GM18951 (cell line): ENCODE measurements at regions not wholly inside any gene's neighbourhood (a gene's known extent, or its start where the extent isn't known, plus 50 kb on each side); places are given as distances from the start of the nearest gene placed in this dataset.

Experiments used
- POLR2A ChIP-seq: IDR thresholded peaks from 4 replicates; pipeline ENCODE4 v1.6.1; 2011; ENCODE audit warnings: mild to moderate bottlenecking; ENCODE audit not compliant: insufficient read length, insufficient read depth; ENCODE audit errors: extremely low read depth
- in situ Hi-C: fragments of 300-500 bp; cut with MboI; formaldehyde crosslinking; loops from one replicate; pipeline ENCODE4 v1.12.0; 2022; ENCODE audit warnings: low sequenced_read_pairs, mixed read lengths, inconsistent platforms; ENCODE audit not compliant: unreplicated experiment

DNA sequence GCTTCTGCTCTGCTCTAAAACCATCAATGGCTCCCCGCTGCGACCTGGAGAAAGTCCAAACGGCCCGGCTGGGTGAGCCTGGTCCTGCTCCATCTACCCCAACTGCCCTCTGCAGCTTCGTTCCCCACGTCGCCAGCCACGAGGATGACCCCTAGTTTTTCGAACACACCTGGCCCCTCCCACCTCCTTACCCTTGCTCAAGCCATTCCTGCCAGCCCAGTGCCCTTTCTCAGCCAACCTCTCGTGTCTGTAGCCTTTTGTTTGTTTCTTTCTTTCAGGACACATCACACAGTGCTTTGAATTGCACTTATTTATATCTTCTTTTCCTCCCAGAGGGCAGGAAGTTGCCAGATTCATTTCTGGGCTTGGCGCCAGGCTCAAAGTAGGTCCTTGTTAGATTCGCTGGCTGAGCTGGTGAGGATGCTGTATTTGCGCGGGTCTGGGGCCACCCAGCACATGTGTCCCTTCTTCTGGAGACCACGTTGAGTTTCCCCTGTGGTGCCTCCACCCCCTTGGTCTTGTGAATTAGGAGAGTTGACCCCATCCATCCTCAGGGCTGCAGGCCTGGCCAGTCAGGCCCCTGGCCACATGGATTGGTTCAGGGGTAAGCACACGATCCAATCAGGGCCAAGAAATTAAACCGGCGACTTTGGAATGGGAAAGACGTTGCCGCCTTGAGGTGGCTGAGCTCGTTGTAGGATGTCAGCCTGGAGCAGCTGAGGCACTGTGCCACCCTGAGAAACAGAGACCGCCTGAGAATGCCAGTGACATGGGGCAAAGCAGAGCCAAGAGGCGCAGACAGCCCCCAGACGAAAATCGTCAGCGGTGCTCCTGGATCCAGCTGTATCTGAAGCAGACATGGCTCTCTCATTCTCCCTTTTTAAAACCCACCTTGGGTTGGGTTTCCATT, 156.0 kb downstream of the CEBPB start:
- no peak for TF ChIP-seq POLR2A
- in situ Hi-C loops, result no loop called here

DNA sequence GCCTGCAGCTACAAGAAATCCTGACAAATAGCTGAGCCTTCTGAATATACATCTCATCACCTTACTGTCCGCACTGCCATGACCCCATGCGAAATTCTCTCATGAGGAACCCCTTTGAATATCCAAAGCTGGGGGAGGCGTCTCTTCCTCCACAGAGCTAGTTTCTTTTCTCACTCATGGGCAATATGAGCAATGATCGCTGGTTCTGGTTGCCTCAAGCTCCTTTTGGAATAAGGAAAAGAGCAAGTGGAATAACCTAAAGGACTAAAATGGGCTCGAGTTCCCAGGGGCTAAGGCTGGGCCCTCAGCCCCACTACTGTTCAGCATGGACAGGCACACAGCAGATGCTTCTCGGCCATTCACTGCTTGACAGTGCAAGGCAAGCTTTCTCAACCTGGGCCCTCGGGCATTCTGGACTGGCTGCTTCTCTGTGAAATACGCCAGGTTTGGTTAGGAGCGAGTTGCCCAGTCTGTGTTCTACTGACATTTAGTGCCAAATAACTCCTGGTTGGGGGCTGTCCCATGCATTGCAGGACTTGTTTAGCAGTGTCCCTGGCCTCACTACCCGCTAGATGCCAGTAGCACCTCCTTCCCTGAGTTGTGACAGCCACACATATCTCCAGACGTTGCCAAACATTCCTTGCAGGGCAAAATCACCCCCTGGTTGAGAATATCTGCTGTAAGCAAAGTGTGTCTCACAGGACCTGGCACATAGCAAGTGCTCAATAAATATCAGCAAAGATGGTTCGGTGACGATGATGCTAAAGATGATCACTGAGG, 156.8 kb downstream of the CEBPB start:
- TF ChIP-seq POLR2A, result no peak
- in situ Hi-C loops, result no loop called here

DNA sequence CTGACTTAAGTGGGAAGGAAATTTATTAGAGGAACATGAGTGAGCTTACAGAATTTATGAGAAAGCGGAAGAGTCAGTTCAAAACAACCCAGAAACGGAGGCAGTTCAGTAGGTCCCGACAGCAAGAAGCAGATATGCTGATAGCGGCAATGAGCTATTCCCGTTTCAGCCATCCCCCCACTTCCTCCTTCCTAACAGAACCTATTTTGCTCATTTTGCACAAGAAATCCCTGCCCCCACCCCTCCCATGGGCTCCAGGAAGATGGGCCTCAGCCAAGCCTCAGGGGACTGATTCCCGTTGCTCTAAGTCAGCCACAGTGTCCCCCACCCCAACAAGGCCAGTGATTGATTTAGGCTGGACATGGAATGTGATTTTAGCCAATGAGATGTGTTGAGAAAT, 157.5 kb downstream of the CEBPB start:
- no peak for TF ChIP-seq POLR2A
- in situ Hi-C loops, result no loop called here

DNA sequence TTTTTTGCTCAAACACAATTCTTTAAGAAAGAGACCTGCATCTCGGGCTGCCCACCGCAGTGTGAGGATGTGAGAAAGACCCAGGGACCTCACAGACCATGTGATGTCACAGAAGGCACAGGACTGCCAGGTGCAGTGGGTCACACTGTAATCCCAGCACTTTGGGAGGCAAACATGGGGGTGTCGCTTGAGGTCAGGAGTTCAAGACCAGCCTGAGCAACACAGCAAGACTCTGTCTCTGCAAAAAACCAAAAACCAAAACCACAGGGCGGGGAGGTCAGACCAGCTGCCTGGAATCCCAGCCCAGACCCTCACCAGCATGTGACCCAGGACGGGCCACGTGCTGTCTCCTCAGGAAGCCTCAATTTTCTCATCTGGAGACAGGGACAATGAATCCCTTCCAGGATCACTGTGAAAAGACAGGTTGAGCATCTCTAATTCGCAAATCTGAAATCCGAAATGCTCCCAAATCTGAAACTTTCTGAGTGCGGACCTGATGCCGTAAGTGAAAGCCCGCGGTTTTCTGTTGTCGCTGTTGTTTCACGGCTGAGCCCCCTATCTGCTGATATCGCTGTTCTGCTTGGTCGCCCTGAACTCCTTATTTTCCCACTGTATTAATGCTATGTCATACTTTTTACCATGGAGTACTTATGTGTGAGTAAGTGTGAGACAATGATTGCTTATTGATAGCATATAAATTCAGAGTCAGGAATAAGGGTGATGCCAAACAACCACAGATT, 159.5 kb upstream of the PTPN1 start:
- in situ Hi-C loops, result no loop called here

DNA sequence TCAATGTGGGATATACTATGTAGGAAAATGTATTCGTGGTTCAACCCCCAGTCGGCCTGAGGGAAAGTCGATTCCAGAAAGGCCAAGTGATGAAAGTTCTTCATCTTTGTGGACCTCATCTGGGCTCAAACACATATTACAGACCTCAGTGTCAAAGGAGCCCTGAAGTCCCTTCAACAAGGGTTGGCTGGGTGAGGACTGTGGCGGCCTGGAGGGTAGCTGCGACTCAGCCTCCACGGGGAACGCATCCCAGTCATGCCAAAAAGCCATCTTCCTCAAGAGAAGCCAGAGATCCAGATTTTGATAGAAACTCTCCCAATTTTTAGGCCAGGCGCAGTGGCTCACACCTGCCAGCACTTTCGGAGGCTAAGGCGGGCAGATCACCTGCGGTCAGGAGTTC, 158.6 kb upstream of the PTPN1 start:
- TF ChIP-seq POLR2A, result no peak
- in situ Hi-C loops, result no loop called here

More for the DNA sequence above, 159.5 kb upstream of the PTPN1 start:
- TF ChIP-seq POLR2A, result no peak

DNA sequence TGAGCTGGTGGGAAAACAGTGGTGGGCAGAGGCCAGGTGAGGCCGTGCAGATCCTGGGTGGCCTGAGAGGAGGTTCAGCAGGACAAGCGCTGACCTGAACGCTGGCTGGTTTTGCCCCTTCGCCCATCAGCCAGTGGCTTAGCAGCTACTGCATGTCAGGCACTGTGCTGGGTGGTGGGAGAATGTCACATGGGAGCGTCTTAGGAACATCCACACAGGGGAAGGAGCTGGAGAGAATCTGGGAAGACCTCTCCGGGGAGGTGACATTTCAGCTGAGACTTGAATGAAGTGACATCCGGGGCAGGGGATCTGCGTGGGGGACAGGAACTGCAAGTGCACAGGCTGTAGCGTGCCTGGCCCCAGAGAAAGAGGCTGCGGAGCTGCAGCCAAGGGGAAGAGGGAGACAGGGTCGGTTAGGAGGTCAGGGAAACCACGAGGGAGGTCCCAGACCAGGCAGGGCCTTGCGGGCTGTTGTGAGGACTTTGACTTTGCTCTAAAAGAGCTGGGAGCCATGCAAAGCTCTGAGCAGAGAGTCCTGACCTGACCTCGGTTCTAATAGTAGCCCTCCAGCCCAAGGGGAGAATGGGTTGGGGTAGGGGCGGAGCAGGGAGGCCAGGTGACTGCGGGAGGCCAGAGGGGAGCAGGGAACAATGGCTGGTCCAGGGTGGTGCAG, 156.8 kb upstream of the PTPN1 start:
- TF ChIP-seq POLR2A, result no peak
- in situ Hi-C loops, result no loop called here

DNA sequence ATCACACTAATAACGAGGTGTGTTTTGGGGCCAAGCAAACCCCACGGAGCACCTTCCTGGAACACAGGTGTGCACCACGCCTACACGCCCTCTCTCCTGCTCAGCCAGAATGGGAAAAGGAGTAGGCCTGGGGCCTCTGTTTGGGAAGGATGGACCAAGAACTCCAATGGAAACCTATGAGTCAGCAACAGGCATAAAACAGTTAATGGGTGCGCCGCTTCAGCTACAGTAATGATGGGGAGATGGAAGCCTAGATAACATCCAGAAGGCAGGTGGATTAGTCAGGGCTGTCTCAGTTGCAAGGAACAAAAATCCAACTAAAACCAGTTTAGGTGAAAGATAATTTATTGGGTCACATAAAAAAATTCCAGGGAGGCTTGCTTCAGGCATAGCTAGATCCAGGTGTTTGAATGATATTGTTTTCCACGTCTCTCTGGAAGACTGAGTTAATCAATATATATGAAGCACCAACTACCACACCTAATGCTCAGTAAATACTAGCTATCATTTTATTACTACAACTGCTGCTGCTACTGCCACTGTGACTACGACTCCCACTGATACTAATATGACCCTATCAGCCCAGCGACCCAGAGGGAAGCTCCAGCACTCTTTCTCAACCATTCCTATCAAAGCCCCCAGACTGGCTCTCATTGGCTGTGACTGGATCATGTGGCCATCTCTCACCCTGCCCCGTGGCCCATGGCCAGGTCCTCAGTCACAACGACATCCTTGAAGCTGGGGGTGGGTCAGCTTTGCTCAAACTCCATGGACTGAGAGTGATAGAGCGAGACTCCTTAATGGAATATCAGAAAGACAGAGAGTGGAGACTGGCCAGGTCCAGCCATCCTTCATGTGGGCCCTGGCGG, 155.2 kb upstream of the PTPN1 start:
- TF ChIP-seq POLR2A, result no peak

DNA sequence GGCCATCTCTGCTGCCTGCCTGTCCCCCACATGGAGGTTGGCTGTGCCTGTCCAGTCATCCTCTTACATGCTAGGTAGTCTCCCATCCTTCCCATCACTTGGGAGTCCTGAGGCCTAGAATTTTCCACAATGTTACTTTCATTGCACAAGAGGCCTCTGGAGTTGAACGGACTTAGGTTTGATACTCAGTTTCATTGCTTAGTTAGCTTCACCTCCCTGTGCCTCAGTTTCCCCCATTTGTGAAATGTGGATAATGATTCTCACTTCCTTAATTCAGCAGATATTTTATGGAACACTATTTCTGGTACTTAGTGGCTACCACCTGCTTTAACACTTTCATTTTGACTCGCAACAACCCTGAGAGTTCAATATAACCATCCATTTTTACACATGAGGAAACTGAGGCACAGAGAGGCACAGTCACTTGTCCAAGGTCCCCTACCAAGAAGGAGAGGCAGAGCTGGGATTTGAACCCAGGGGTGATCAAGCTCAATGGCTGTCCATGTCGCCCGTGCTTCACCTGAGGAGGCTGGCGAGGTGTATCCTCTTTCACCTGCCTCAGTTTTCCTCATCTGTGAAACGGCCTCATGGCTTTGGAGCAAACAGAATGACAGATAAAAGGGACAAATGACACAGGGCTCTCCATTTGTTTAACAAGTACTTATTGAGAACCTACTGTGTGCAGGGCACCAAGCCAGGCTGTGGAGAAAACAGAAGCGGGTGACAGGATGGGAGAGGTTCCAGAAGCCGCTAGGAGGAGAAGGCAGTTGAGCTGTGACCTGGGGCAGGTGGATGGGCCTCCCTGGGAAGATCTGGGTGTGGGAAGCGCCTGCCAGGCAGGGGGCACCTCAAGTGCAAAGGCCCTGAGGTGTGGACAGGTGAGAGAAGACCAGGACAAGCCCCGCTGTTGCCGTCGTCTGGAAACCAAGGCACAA, 154.3 kb upstream of the PTPN1 start:
- no peak for TF ChIP-seq POLR2A
- in situ Hi-C loops, result no loop called here

More for the DNA sequence above, 155.2 kb upstream of the PTPN1 start:
- in situ Hi-C loops, result no loop called here

DNA sequence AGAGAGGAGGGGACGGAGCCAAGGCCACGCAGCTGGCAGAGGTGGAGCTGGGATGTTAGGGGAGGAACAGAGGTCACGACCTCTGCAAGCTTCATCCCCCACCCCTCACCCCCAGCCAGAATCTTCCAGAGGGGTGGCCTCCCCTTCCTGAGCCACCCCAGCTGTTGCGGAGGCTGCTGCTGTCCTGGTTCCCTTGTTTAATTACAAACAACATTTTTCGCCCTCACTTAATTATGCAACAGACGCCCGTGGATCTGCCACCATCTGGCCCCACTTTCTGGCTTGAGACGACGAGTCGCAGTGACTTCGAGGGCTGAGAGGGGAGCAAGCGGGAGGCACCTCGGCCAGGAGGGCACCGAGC, 153.7 kb upstream of the PTPN1 start:
- in situ Hi-C loops, result no loop called here
- no peak for TF ChIP-seq POLR2A

DNA sequence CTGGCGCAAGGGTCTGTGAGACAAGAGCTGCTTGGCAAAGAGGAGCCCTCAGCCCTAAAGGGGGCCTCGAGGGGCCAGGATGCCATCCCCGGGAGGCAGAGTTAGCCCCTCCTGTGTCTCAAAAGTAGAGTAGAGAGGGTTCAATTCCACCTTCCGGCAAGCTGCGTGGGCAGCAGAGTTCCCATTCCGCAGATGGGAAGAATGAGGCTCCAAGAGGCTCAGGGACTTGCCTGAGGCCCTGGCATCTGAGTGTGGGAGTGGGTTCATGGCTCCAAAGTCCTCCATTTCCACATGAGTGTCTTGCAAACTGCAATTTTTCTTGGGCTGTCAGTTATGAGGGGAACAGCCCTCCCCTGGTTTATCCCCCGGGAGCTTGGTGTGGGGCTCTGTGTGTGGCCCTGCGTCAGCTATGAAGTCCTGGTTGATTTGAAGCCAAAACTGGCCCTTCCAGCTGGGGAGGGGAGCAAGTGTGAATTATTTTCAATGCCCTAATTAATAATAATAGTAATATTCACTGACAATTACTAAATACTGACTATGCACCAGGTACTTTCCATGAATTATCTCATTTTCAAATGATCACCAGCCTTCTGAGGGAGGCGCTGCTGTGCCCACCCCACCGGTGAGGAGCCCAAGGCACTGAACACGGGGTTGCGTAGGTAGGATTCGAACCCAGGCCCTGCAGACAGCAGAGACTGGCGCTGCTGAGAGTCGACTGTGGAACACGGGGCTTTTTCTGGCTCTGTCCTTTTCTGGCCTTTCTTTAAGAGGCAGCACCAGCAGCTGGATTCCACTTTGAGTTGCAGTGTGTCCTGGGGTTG, 153.0 kb upstream of the PTPN1 start:
- TF ChIP-seq POLR2A, result no peak
- in situ Hi-C loops, result no loop called here
